ENCODE measurements at regions not wholly inside any gene's neighbourhood (a gene's known extent, or its start where the extent isn't known, plus 50 kb on each side); places are given as distances from the start of the nearest gene placed in this dataset.
A peak's percentile ranks its signal among the peaks of the same experiment; 100 is the strongest.
"Not testable (repeated sequence)": the region's sequence is repeated elsewhere in the genome, so short reads cannot be mapped to it uniquely, and the experiment has no call there.

DNA sequence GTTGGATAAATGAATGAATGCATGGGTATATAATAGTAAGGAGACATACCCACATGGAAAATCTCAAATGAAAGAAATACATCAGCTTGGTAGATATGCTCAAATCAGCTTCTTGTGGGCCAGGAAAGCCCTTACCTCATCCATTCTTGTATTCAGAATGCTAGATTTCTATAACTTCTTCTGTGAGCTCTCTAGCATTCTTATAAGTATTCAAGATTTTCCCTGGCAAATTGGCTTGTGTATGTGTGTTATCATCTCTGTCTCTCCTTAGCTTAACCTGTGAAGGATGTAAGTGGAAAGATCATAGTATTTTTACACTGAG, 100.8 kb downstream of the OR2B2 start:
- Mint-ChIP-seq H3K9me3 (no peaks in the 10 kb centered on the region), H3K4me1 (ENCODE audit: low read depth) (peaks cover 61% of the 10 kb centered on the region)
- intact Hi-C loops (cut with micrococcal nuclease) = loop anchor here (2.0 to 10.0 kb wide), 5 partner anchors 334 to 1779 kb away; a partner anchor contains a TSS

GRCh38 chr6:27810768-27811450, 101.3 kb downstream of the OR2B2 start:
- no peaks in the 10 kb centered on the region for H3K9me3 Mint-ChIP-seq
- peak overlapping the region; percentile 85 for H3K4me3 Mint-ChIP-seq
- H3K36me3 Mint-ChIP-seq = peaks cover 27% of the 10 kb centered on the region
- intact Hi-C loops (cut with micrococcal nuclease) = loop anchor here (1.0 to 10.0 kb wide), 6 partner anchors 82 to 1779 kb away; a partner anchor contains a TSS
- H3K4me1 Mint-ChIP-seq (ENCODE audit: low read depth) = peaks cover 62% of the 10 kb centered on the region
- peak overlapping the region; percentile 96 for H3K27ac Mint-ChIP-seq
- CTCF ChIA-PET = interaction anchor here (1.2 to 6.2 kb wide), 6 partner anchors 8 to 666 kb away, joined by 4 to 71 read pairs (median 6); a partner anchor contains a TSS
- DNase-seq = peak; percentile 28
- peaks cover 4% of the 10 kb centered on the region for H3K27me3 Mint-ChIP-seq
- POLR2A ChIA-PET = interaction anchor here (0.6 to 9.4 kb wide), 13 partner anchors 11 to 1614 kb away, joined by 3 to 224 read pairs (median 31); a partner anchor contains a TSS

More for the DNA sequence above, 100.8 kb downstream of the OR2B2 start:
- H3K27me3 Mint-ChIP-seq = peaks cover 4% of the 10 kb centered on the region
- H3K4me3 Mint-ChIP-seq = peak overlapping the region; percentile 85
- ChIA-PET POLR2A (interaction anchor here (0.6 to 9.4 kb wide), 9 partner anchors 11 to 679 kb away, joined by 3 to 224 read pairs (median 64); a partner anchor contains a TSS), CTCF (interaction anchor here (1.2 to 6.2 kb wide), 2 partner anchors 15 to 84 kb away, joined by 4 to 71 read pairs; a partner anchor contains a TSS)
- H3K36me3 Mint-ChIP-seq = peaks cover 27% of the 10 kb centered on the region
- H3K27ac Mint-ChIP-seq = peak overlapping the region; percentile 96
- DNase-seq = no peak

GRCh38 chr6:27809939-27810767, 102.0 kb downstream of the OR2B2 start:
- Mint-ChIP-seq H3K36me3 (peaks cover 27% of the 10 kb centered on the region), H3K27me3 (peaks cover 4% of the 10 kb centered on the region), H3K27ac (peak overlapping the region; percentile 96), H3K4me1 (ENCODE audit: low read depth) (peaks cover 61% of the 10 kb centered on the region), H3K4me3 (peak overlapping the region; percentile 85), H3K9me3 (no peaks in the 10 kb centered on the region)
- ChIA-PET CTCF (interaction anchor here (0.8 to 6.2 kb wide), 11 partner anchors 8 to 665 kb away, joined by 3 to 71 read pairs (median 4); a partner anchor contains a TSS), POLR2A (interaction anchor here (0.6 to 9.4 kb wide), 20 partner anchors 9 to 1767 kb away, joined by 3 to 224 read pairs (median 8); partner anchors contain the start of gene ZKSCAN8)
- intact Hi-C loops (cut with micrococcal nuclease) = loop anchor here (1.0 to 10.0 kb wide), 8 partner anchors 27 to 1778 kb away; a partner anchor contains a TSS
- DNase-seq = peak; percentile 82

- H3K4me3 Mint-ChIP-seq = peak overlapping the region; percentile 85
- no peaks in the 10 kb centered on the region for H3K9me3 Mint-ChIP-seq
- DNase-seq = no peak
- POLR2A ChIA-PET = interaction anchor here (0.8 to 9.4 kb wide), 22 partner anchors 10 to 1789 kb away, joined by 3 to 224 read pairs (median 8); partner anchors contain the start of gene ZKSCAN8
- peaks cover 20% of the 10 kb centered on the region for H3K36me3 Mint-ChIP-seq
- H3K4me1 Mint-ChIP-seq (ENCODE audit: low read depth) = peaks cover 54% of the 10 kb centered on the region
- CTCF ChIA-PET = interaction anchor here (0.8 to 6.2 kb wide), 12 partner anchors 9 to 664 kb away, joined by 3 to 71 read pairs (median 4); a partner anchor contains a TSS
- peaks cover 1% of the 10 kb centered on the region for H3K27me3 Mint-ChIP-seq
- intact Hi-C loops (cut with micrococcal nuclease) = loop anchor here (1.0 kb wide), 2 partner anchors 28 to 677 kb away; a partner anchor contains a TSS
- peak overlapping the region; percentile 97 for H3K27ac Mint-ChIP-seq
These were observed 102.9 kb downstream of the OR2B2 start for GRCh38 chr6:27809067-27809938.

GRCh38 chr6:27808242-27809066, 103.7 kb downstream of the OR2B2 start:
- intact Hi-C loops (cut with micrococcal nuclease) = loop anchor here (1.0 kb wide), 2 partner anchors 29 to 676 kb away; a partner anchor contains a TSS
- H3K9me3 Mint-ChIP-seq, H3K27me3 Mint-ChIP-seq: not testable (repeated sequence)
- DNase-seq = peak; percentile 43
- Mint-ChIP-seq H3K27ac (peak overlapping the region; percentile 97), H3K4me1 (ENCODE audit: low read depth) (peaks cover 47% of the 10 kb centered on the region), H3K4me3 (peak overlapping the region; percentile 79), H3K36me3 (peaks cover 19% of the 10 kb centered on the region)
- CTCF ChIA-PET = interaction anchor here (0.6 to 6.2 kb wide), 8 partner anchors 12 to 661 kb away, joined by 3 to 71 read pairs (median 6); a partner anchor contains a TSS
- POLR2A ChIA-PET = interaction anchor here (0.6 to 9.4 kb wide), 21 partner anchors 14 to 1788 kb away, joined by 3 to 224 read pairs (median 4); a partner anchor contains a TSS

DNA sequence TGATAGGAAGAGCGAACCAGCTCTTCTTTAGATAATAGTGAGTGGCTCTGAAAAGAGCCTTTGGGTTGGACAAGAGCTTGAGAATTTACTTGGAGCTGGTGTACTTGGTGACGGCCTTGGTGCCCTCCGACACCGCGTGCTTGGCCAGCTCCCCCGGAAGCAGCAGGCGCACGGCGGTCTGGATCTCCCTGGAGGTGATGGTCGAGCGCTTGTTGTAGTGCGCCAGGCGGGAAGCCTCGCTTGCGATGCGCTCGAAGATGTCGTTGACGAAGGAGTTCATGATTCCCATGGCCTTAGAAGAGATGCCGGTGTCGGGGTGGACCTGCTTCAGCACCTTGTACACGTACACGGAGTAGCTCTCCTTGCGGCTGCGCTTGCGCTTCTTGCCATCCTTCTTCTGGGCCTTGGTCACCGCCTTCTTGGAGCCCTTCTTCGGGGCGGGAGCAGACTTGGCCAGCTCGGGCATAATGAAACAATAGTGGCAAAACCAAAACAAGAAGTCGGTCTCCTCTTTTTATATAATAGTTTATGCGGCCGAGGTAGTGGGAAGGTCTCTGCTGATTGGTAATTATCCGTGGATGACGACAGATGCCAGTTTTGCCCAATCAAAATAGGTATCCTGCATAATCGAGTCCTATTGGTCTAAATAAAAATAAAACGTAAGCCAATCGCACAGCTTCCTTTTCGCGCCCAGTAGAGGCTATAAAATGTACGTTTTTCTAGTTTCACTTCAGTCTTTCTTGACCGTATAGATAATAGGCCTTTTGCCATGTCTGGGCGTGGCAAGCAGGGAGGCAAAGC, 104.6 kb downstream of the OR2B2 start:
- Mint-ChIP-seq H3K27ac (peak overlapping the region; percentile 97), H3K36me3 (peaks cover 19% of the 10 kb centered on the region), H3K4me3 (peak overlapping the region; percentile 79), H3K4me1 (ENCODE audit: low read depth) (peaks cover 44% of the 10 kb centered on the region)
- CTCF ChIA-PET = interaction anchor here (0.6 to 6.2 kb wide), 9 partner anchors 11 to 631 kb away, joined by 3 to 71 read pairs (median 3); partner anchors contain the start of gene ZNF184
- H3K9me3 Mint-ChIP-seq, H3K27me3 Mint-ChIP-seq: not testable (repeated sequence)
- POLR2A ChIA-PET = interaction anchor here (0.6 to 9.4 kb wide), 21 partner anchors 10 to 1787 kb away, joined by 3 to 224 read pairs (median 4); a partner anchor contains a TSS
- DNase-seq = peak; percentile 78
- intact Hi-C loops (cut with micrococcal nuclease) = loop anchor here (1.0 kb wide), 1 partner anchor 54 kb away; no protein-coding TSS in a partner anchor

DNA sequence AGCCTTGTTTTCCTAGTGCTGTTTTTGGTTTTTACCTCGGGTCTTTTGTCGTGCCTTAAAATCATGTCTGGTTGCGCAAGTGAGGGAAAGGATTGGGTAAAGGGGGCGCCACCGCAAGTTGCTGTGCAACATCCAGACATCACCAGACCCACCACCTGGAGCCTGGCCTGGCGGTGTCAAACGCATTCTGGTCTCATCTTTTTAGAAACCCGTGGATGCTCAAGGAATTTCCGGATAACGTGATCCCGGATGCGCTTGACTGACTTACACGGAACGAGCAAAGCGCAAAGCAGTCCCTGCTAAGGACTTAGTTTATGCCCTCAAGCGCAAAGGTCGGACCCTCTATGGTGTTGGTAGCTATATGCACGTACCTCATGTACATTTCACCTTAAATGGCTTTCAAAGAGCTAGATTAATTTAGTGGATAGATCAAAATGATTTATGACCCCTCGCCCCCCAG, 105.2 kb downstream of the OR2B2 start:
- ChIA-PET CTCF (interaction anchor here (1.1 to 6.2 kb wide), 8 partner anchors 11 to 334 kb away, joined by 3 to 71 read pairs (median 5); partner anchors contain the start of gene ZNF184), POLR2A (interaction anchor here (0.8 to 9.4 kb wide), 13 partner anchors 9 to 1557 kb away, joined by 4 to 224 read pairs (median 8); a partner anchor contains a TSS)
- DNase-seq = peak; percentile 52
- H3K36me3 Mint-ChIP-seq = peaks cover 19% of the 10 kb centered on the region
- no peaks in the 10 kb centered on the region for H3K27me3 Mint-ChIP-seq
- peak overlapping the region; percentile 79 for H3K4me3 Mint-ChIP-seq
- intact Hi-C loops (cut with micrococcal nuclease) = loop anchor here (1.0 kb wide), 1 partner anchor 54 kb away; no protein-coding TSS in a partner anchor
- H3K4me1 Mint-ChIP-seq (ENCODE audit: low read depth) = peaks cover 44% of the 10 kb centered on the region
- H3K27ac Mint-ChIP-seq = peak overlapping the region; percentile 97
- no peaks in the 10 kb centered on the region for H3K9me3 Mint-ChIP-seq

DNA sequence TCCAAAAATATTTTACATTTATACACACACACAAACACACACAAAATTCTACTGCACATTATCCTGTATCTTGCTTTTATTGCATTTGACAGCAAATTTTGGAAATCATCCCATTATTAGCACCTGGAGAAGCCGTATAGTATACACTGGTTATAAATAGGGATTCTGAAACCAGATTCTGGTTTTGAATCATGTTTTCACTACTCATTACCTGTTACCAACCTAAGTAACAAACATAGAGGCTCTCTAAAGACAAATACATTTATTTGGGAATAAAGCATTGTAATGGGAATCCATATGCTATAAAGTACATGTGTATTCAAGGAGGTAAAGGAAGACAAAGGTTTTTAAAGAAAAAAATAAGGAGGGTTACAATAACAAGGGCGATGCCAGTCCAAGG, 106.8 kb downstream of the OR2B2 start:
- H3K4me3 Mint-ChIP-seq = no peak overlapping the region
- H3K27me3 Mint-ChIP-seq = no peaks in the 10 kb centered on the region
- ChIA-PET CTCF (interaction anchor here (1.3 to 1.8 kb wide), 2 partner anchors 9 to 33 kb away, joined by 4 to 5 read pairs; no protein-coding TSS in a partner anchor), POLR2A (no interaction called here)
- DNase-seq = no peak
- no peak overlapping the region for H3K27ac Mint-ChIP-seq
- intact Hi-C loops (cut with micrococcal nuclease) = no loop called here
- H3K4me1 Mint-ChIP-seq (ENCODE audit: low read depth) = peaks cover 31% of the 10 kb centered on the region
- H3K9me3 Mint-ChIP-seq = no peaks in the 10 kb centered on the region
- H3K36me3 Mint-ChIP-seq = peaks cover 13% of the 10 kb centered on the region

DNA sequence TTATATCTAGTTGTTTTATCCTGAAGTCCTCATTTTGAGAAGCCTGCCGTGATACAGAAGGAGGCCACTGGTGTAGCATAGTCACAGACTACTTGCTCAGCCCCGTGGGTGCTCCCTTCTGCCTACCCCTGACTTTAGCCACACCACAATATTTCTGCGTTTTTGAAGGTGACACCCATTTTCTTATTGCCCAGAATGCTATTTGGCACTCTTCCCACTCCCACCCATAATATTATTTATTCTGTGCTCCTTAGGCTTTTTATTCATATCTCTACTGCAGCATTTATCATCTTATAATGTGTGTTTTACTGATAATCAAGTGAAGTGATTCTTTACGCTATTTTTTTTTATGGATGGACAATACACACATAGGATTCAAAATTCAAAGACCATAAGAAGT, 107.3 kb downstream of the OR2B2 start:
- H3K27ac Mint-ChIP-seq = no peak overlapping the region
- intact Hi-C loops (cut with micrococcal nuclease) = no loop called here

More for the DNA sequence above, 107.3 kb downstream of the OR2B2 start:
- no peak for DNase-seq
- Mint-ChIP-seq H3K36me3 (peaks cover 8% of the 10 kb centered on the region), H3K4me1 (ENCODE audit: low read depth) (peaks cover 28% of the 10 kb centered on the region), H3K27me3 (no peaks in the 10 kb centered on the region), H3K9me3 (no peaks in the 10 kb centered on the region), H3K4me3 (no peak overlapping the region)
- POLR2A ChIA-PET = no interaction called here
- CTCF ChIA-PET = no interaction called here

All from activated CD4-positive, alpha-beta memory T cell treated with anti-CD3 and anti-CD28 coated beads for 36 hours (primary cell).